NT2/D1 (cell line): ENCODE measurements at regions not wholly inside any gene's neighbourhood (a gene's known extent, or its start where the extent isn't known, plus 50 kb on each side); places are given as distances from the start of the nearest gene placed in this dataset.

ENCODE experiments used
- DNase-seq: peaks from one replicate; pipeline ENCODE4 v3.0.0-alpha.2; 2011; ENCODE audit warnings: low read depth, low spot score
- H3K27me3 ChIP-seq: 2 replicates; pipeline ENCODE4 v1.6.0; 2011; ENCODE audit warnings: mild to moderate bottlenecking; ENCODE audit not compliant: insufficient read length, insufficient read depth
- H3K36me3 ChIP-seq: 2 replicates; pipeline ENCODE4 v1.6.1; 2011; ENCODE audit warnings: mild to moderate bottlenecking, low read length, mixed read lengths; ENCODE audit not compliant: insufficient read depth, insufficient read length
- H3K4me1 ChIP-seq: 2 replicates; pipeline ENCODE4 v1.5.1; 2011; ENCODE audit not compliant: insufficient read depth, insufficient read length
- H3K4me3 ChIP-seq: 2 replicates; pipeline ENCODE4 v1.5.1; 2011; ENCODE audit warnings: low read depth; ENCODE audit not compliant: insufficient read length
- H3K9ac ChIP-seq: 2 replicates; pipeline ENCODE4 v1.6.0; 2011; ENCODE audit warnings: low read depth; ENCODE audit not compliant: insufficient read length
- H3K9me3 ChIP-seq: 2 replicates; pipeline ENCODE4 v1.5.1; 2011; ENCODE audit warnings: mild to moderate bottlenecking, low read length; ENCODE audit not compliant: insufficient read depth
- SUZ12 ChIP-seq: IDR thresholded peaks from 2 replicates; pipeline ENCODE4 v1.6.1; 2011; ENCODE audit not compliant: insufficient read length, insufficient read depth; ENCODE audit errors: extremely low read depth
- YY1 ChIP-seq: IDR thresholded peaks from 2 replicates; pipeline ENCODE4 v1.6.1; 2011; ENCODE audit not compliant: insufficient read length, insufficient read depth
- ZNF274 ChIP-seq: IDR thresholded peaks from 2 replicates; pipeline ENCODE4 v1.6.1; 2011; ENCODE audit warnings: mild to moderate bottlenecking, low read depth, low read length

GRCh38 chr7:24503506-24503905 lies 69.7 kb upstream of the PALS2 start:
- Histone ChIP-seq H3K4me3 (no peak overlapping the region), H3K9ac (no peak overlapping the region), H3K9me3 (no peaks in the 10 kb centered on the region), H3K4me1 (peaks cover 2% of the 10 kb centered on the region), H3K36me3 (no peaks in the 10 kb centered on the region), H3K27me3 (no peaks in the 10 kb centered on the region)
- no peak for DNase-seq
- TF ChIP-seq ZNF274 (no peak), SUZ12 (no peak), YY1 (no peak)

GRCh38 chr7:24504040-24504439 lies 69.2 kb upstream of the PALS2 start:
- TF ChIP-seq YY1: no peak
- no peak for TF ChIP-seq ZNF274
- no peak for TF ChIP-seq SUZ12
- Histone ChIP-seq H3K4me3 (no peak overlapping the region), H3K27me3 (no peaks in the 10 kb centered on the region), H3K36me3 (no peaks in the 10 kb centered on the region), H3K9me3 (no peaks in the 10 kb centered on the region), H3K4me1 (peaks cover 2% of the 10 kb centered on the region), H3K9ac (no peak overlapping the region)
- no peak for DNase-seq

- Histone ChIP-seq H3K27me3 (no peaks in the 10 kb centered on the region), H3K9me3 (no peaks in the 10 kb centered on the region), H3K4me1 (peaks cover 2% of the 10 kb centered on the region), H3K9ac (no peak overlapping the region), H3K36me3 (no peaks in the 10 kb centered on the region), H3K4me3 (no peak overlapping the region)
- TF ChIP-seq SUZ12 (no peak), ZNF274 (no peak), YY1 (no peak)
- DNase-seq: no peak
Observed at GRCh38 chr7:24504836-24505235, 68.4 kb upstream of the PALS2 start.

- H3K27me3 ChIP-seq: no peaks in the 10 kb centered on the region
- DNase-seq: no peak
- no peak overlapping the region for H3K9ac ChIP-seq
- no peak overlapping the region for H3K4me3 ChIP-seq
- H3K4me1 ChIP-seq: peaks cover 2% of the 10 kb centered on the region
- H3K36me3 ChIP-seq: no peaks in the 10 kb centered on the region
- no peaks in the 10 kb centered on the region for H3K9me3 ChIP-seq
- TF ChIP-seq ZNF274: no peak
Observed at GRCh38 chr7:24505968-24506367, 67.3 kb upstream of the PALS2 start.

GRCh38 chr7:24508316-24508715 lies 64.9 kb upstream of the PALS2 start:
- Histone ChIP-seq H3K4me1 (peaks cover 2% of the 10 kb centered on the region), H3K9me3 (no peaks in the 10 kb centered on the region), H3K4me3 (no peak overlapping the region), H3K27me3 (no peaks in the 10 kb centered on the region), H3K36me3 (no peaks in the 10 kb centered on the region), H3K9ac (no peak overlapping the region)
- TF ChIP-seq SUZ12: no peak
- TF ChIP-seq ZNF274: no peak
- no peak for TF ChIP-seq YY1
- no peak for DNase-seq

GRCh38 chr7:24510759-24511158 lies 62.5 kb upstream of the PALS2 start:
- DNase-seq: no peak
- H3K4me1 ChIP-seq: no peaks in the 10 kb centered on the region
- no peaks in the 10 kb centered on the region for H3K36me3 ChIP-seq
- H3K9ac ChIP-seq: no peak overlapping the region
- H3K27me3 ChIP-seq: no peaks in the 10 kb centered on the region
- no peak overlapping the region for H3K4me3 ChIP-seq
- H3K9me3 ChIP-seq: peaks cover 4% of the 10 kb centered on the region; the same call in 1 of the 2 replicates
- no peak for TF ChIP-seq SUZ12
- no peak for TF ChIP-seq YY1
- TF ChIP-seq ZNF274: no peak

- H3K36me3 ChIP-seq: no peaks in the 10 kb centered on the region
- no peaks in the 10 kb centered on the region for H3K27me3 ChIP-seq
- no peak for TF ChIP-seq YY1
- TF ChIP-seq ZNF274: no peak
- no peak for TF ChIP-seq SUZ12
Observed at GRCh38 chr7:24517166-24517565, 56.1 kb upstream of the PALS2 start.

More at GRCh38 chr7:24517166-24517565, 56.1 kb upstream of the PALS2 start:
- peaks cover 17% of the 10 kb centered on the region; the same call in 1 of the 2 replicates for H3K9me3 ChIP-seq
- no peak overlapping the region for H3K4me3 ChIP-seq
- no peaks in the 10 kb centered on the region for H3K4me1 ChIP-seq
- no peak overlapping the region for H3K9ac ChIP-seq
- DNase-seq: no peak
